ENCODE measurements at regions not wholly inside any gene's neighbourhood (a gene's known extent, or its start where the extent isn't known, plus 50 kb on each side); places are given as distances from the start of the nearest gene placed in this dataset.
A peak's percentile ranks its signal among the peaks of the same experiment; 100 is the strongest.
"Not testable (repeated sequence)": the region's sequence is repeated elsewhere in the genome, so short reads cannot be mapped to it uniquely, and the experiment has no call there.

GRCh38 chr11:57899378-57899777, 124.3 kb upstream of the OR9Q1 start:
- no peak overlapping the region for H2AFZ ChIP-seq (ENCODE audit: low read length, unreplicated experiment)
- H3K79me2 ChIP-seq (ENCODE audit: control insufficient read depth, insufficient read depth, low read length, unreplicated experiment): no peaks in the 10 kb centered on the region
- H3K4me3 ChIP-seq (ENCODE audit: low read depth, low read length): no peak overlapping the region
- H3K27me3 ChIP-seq (ENCODE audit: insufficient read depth, low read length): peaks cover 28% of the 10 kb centered on the region; the same call in 1 of the 2 replicates
- no peaks in the 10 kb centered on the region for H3K4me1 ChIP-seq (ENCODE audit: control insufficient read depth, insufficient read depth, low read length, unreplicated experiment)
- no peaks in the 10 kb centered on the region for H3K36me3 ChIP-seq (ENCODE audit: insufficient read depth, low read length)
- no peak overlapping the region for H3K27ac ChIP-seq (ENCODE audit: low read depth, low read length)

DNA sequence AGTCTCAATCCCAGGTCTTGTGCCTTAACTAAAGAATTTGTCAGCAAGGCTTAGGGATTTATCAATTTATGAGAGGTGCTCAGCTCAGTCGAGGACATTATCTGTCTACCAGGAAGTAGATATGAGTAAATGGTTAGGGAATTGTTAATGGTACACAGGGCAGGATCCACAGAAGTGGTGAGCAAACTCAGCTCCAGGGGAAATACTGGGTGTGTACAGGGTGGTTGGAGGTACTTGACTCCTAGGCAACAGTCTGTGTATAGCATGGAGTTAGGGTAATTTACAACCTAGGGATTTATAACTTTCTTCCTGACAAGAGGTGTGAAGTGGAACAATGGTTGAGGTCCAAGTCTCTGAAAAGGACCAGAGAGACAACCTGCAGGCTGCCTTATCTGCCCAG, 123.4 kb upstream of the OR9Q1 start:
- Histone ChIP-seq H3K4me1 (ENCODE audit: control insufficient read depth, insufficient read depth, low read length, unreplicated experiment) (no peaks in the 10 kb centered on the region), H3K27me3 (ENCODE audit: insufficient read depth, low read length) (peaks cover 23% of the 10 kb centered on the region; the same call in 1 of the 2 replicates), H3K79me2 (ENCODE audit: control insufficient read depth, insufficient read depth, low read length, unreplicated experiment) (no peaks in the 10 kb centered on the region)

DNA sequence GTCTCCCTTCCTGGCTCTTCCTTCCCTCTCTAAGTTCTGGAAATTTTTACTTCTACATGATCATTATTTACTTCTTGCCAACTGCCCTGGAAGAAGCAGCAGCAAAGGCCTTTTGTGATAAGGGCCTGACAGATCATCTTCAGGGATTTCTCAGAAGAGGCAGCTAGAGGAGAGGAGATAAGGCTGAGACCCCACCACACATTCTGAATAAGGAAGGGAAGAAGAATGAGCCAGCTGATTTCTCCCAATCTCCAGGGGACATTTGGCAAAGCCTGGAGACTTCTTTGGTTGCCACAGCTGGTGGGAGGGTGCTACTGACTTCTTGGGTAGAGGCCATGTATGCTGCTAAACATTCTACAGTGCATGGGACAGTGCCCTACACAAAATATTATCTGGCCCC, 122.4 kb upstream of the OR9Q1 start:
- Histone ChIP-seq H3K4me1 (ENCODE audit: control insufficient read depth, insufficient read depth, low read length, unreplicated experiment) (no peaks in the 10 kb centered on the region), H3K79me2 (ENCODE audit: control insufficient read depth, insufficient read depth, low read length, unreplicated experiment) (no peaks in the 10 kb centered on the region), H3K27me3 (ENCODE audit: insufficient read depth, low read length) (peaks cover 18% of the 10 kb centered on the region; the same call in 1 of the 2 replicates), H2AFZ (ENCODE audit: low read length, unreplicated experiment) (no peak overlapping the region), H3K4me3 (ENCODE audit: low read depth, low read length) (no peak overlapping the region), H3K27ac (ENCODE audit: low read depth, low read length) (no peak overlapping the region), H3K36me3 (ENCODE audit: insufficient read depth, low read length) (no peaks in the 10 kb centered on the region)

More for the DNA sequence above, 123.4 kb upstream of the OR9Q1 start:
- Histone ChIP-seq H3K36me3 (ENCODE audit: insufficient read depth, low read length) (no peaks in the 10 kb centered on the region), H2AFZ (ENCODE audit: low read length, unreplicated experiment) (no peak overlapping the region), H3K4me3 (ENCODE audit: low read depth, low read length) (no peak overlapping the region), H3K27ac (ENCODE audit: low read depth, low read length) (no peak overlapping the region)

DNA sequence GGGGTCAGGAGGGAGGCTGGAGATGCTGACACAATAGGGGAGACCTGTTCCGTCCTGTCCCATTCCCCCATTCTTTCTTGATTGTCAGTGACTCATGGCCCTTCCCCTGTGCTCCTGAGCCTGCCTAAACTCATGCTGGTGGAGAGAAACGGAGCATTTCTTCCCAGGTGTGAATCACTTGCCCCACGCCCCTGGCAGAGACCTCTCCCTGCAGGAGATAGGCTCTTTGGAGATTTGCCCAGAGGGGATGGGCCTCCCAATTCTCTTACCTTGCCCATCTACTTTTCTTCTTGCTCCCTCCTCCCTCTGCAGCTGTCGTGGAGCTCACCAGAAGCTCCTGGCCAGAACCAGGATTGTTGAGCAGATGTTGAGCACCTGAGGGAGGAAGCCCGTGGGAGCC, 121.9 kb upstream of the OR9Q1 start:
- Histone ChIP-seq H3K27ac (ENCODE audit: low read depth, low read length) (no peak overlapping the region), H3K4me1 (ENCODE audit: control insufficient read depth, insufficient read depth, low read length, unreplicated experiment) (no peaks in the 10 kb centered on the region), H2AFZ (ENCODE audit: low read length, unreplicated experiment) (no peak overlapping the region), H3K36me3 (ENCODE audit: insufficient read depth, low read length) (no peaks in the 10 kb centered on the region), H3K4me3 (ENCODE audit: low read depth, low read length) (no peak overlapping the region), H3K27me3 (ENCODE audit: insufficient read depth, low read length) (peaks cover 13% of the 10 kb centered on the region; the same call in 1 of the 2 replicates), H3K79me2 (ENCODE audit: control insufficient read depth, insufficient read depth, low read length, unreplicated experiment) (no peaks in the 10 kb centered on the region)

- Histone ChIP-seq H3K27me3 (ENCODE audit: insufficient read depth, low read length) (0 out of 2 replicates have a peak, but pooled peaks cover 10% of the 10 kb centered on the region), H3K36me3 (ENCODE audit: insufficient read depth, low read length) (no peaks in the 10 kb centered on the region), H3K4me3 (ENCODE audit: low read depth, low read length) (no peak overlapping the region), H3K4me1 (ENCODE audit: control insufficient read depth, insufficient read depth, low read length, unreplicated experiment) (no peaks in the 10 kb centered on the region), H3K27ac (ENCODE audit: low read depth, low read length) (no peak overlapping the region), H3K79me2 (ENCODE audit: control insufficient read depth, insufficient read depth, low read length, unreplicated experiment) (no peaks in the 10 kb centered on the region), H2AFZ (ENCODE audit: low read length, unreplicated experiment) (no peak overlapping the region)
Observed at GRCh38 chr11:57903011-57903410, 120.7 kb upstream of the OR9Q1 start.

DNA sequence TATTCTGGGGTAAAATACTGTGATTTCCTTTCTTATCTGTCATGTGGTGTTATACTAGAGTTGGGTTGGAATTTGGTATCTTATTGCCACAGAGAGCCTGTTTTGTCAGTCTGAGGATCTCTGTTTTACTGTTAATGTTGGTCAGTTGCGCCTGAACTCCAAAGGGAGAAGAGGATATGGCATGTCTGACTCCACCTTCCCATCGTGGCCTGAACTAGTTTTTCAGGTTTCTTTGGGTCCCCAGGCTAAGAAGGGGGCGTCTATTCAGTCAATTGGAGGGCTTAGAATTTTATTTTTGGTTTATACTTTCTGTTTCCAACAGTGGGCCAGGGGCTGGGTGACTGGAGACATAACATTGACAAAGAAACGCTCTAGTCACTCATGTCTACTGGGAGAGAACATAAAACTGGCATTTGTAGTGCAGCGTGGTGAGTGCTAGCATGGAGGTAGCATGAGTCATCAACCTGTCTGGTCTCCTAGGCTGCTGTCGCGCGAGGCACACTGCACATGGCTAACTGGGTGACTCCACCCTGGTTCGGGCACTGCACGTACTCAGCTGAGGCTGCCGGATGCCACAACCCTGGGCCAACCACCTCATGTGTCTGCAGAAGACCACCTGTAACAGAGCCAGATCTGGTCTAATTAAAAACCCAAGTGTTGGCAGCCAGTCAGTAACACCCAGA, 120.1 kb upstream of the OR9Q1 start:
- H3K79me2 ChIP-seq (ENCODE audit: control insufficient read depth, insufficient read depth, low read length, unreplicated experiment): no peaks in the 10 kb centered on the region
- H3K27ac ChIP-seq (ENCODE audit: low read depth, low read length): no peak overlapping the region
- H3K36me3 ChIP-seq (ENCODE audit: insufficient read depth, low read length): no peaks in the 10 kb centered on the region
- H2AFZ ChIP-seq (ENCODE audit: low read length, unreplicated experiment): no peak overlapping the region
- H3K4me3 ChIP-seq (ENCODE audit: low read depth, low read length): no peak overlapping the region
- H3K4me1 ChIP-seq (ENCODE audit: control insufficient read depth, insufficient read depth, low read length, unreplicated experiment): no peaks in the 10 kb centered on the region
- 0 out of 2 replicates have a peak, but pooled peaks cover 10% of the 10 kb centered on the region for H3K27me3 ChIP-seq (ENCODE audit: insufficient read depth, low read length)

- Histone ChIP-seq H3K79me2 (ENCODE audit: control insufficient read depth, insufficient read depth, low read length, unreplicated experiment) (no peaks in the 10 kb centered on the region), H3K4me1 (ENCODE audit: control insufficient read depth, insufficient read depth, low read length, unreplicated experiment) (no peaks in the 10 kb centered on the region), H2AFZ (ENCODE audit: low read length, unreplicated experiment) (no peak overlapping the region), H3K27ac (ENCODE audit: low read depth, low read length) (no peak overlapping the region), H3K4me3 (ENCODE audit: low read depth, low read length) (0 out of 2 replicates have a peak overlapping the region, but pooled peaks have one; percentile 16), H3K27me3 (ENCODE audit: insufficient read depth, low read length) (0 out of 2 replicates have a peak, but pooled peaks cover 10% of the 10 kb centered on the region), H3K36me3 (ENCODE audit: insufficient read depth, low read length) (no peaks in the 10 kb centered on the region)
Observed at GRCh38 chr11:57904376-57904775, 119.3 kb upstream of the OR9Q1 start.

- Histone ChIP-seq H3K27me3 (ENCODE audit: insufficient read depth, low read length) (0 out of 2 replicates have a peak, but pooled peaks cover 10% of the 10 kb centered on the region), H3K4me3 (ENCODE audit: low read depth, low read length) (no peak overlapping the region), H3K27ac (ENCODE audit: low read depth, low read length) (no peak overlapping the region), H3K4me1 (ENCODE audit: control insufficient read depth, insufficient read depth, low read length, unreplicated experiment) (no peaks in the 10 kb centered on the region), H3K79me2 (ENCODE audit: control insufficient read depth, insufficient read depth, low read length, unreplicated experiment) (no peaks in the 10 kb centered on the region), H2AFZ (ENCODE audit: low read length, unreplicated experiment) (no peak overlapping the region), H3K36me3 (ENCODE audit: insufficient read depth, low read length) (no peaks in the 10 kb centered on the region)
Observed at GRCh38 chr11:57905439-57905838, 118.2 kb upstream of the OR9Q1 start.

GRCh38 chr11:57908399-57908798, 115.3 kb upstream of the OR9Q1 start:
- H3K4me3 ChIP-seq (ENCODE audit: low read depth, low read length); H3K79me2 ChIP-seq (ENCODE audit: control insufficient read depth, insufficient read depth, low read length, unreplicated experiment); H3K27ac ChIP-seq (ENCODE audit: low read depth, low read length); H3K4me1 ChIP-seq (ENCODE audit: control insufficient read depth, insufficient read depth, low read length, unreplicated experiment); H2AFZ ChIP-seq (ENCODE audit: low read length, unreplicated experiment); H3K36me3 ChIP-seq (ENCODE audit: insufficient read depth, low read length); H3K27me3 ChIP-seq (ENCODE audit: insufficient read depth, low read length): not testable (repeated sequence)

DNA sequence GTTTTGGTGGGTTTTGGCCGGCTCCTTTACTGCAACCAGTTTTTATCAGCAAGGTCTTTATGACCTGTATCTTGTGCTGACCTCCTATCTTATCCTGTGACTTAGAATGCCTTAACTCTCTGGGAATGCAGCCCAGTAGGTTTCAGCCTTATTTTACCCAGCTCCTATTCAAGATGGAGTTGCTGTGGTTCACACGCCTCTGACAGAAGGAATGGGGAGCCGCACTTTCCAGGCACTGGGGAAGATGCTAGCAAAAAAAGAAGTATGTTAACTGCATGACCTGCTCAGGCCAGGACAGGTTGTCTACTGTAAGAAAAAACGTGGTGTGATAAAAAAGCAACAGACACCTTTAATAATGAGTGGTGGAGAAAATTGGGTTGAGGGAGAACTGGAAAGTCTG, 112.2 kb upstream of the OR9Q1 start:
- H3K79me2 ChIP-seq (ENCODE audit: control insufficient read depth, insufficient read depth, low read length, unreplicated experiment); H3K4me1 ChIP-seq (ENCODE audit: control insufficient read depth, insufficient read depth, low read length, unreplicated experiment); H3K36me3 ChIP-seq (ENCODE audit: insufficient read depth, low read length); H3K4me3 ChIP-seq (ENCODE audit: low read depth, low read length); H3K27me3 ChIP-seq (ENCODE audit: insufficient read depth, low read length); H2AFZ ChIP-seq (ENCODE audit: low read length, unreplicated experiment); H3K27ac ChIP-seq (ENCODE audit: low read depth, low read length): not testable (repeated sequence)
